NCI-H146 treated with DMSO at 0.1 percent for 48 hours (cell line): ENCODE measurements at regions not wholly inside any gene's neighbourhood (a gene's known extent, or its start where the extent isn't known, plus 50 kb on each side); places are given as distances from the start of the nearest gene placed in this dataset.

Experiments
- DNase-seq: peaks from one replicate; lab custom pipeline; 2025; ENCODE audit not compliant: unreplicated experiment; lab: John Stamatoyannopoulos, UW

GRCh38 chr1:213921311-213921710, 66.5 kb upstream of the PROX1 start:
- DNase-seq = no peak

GRCh38 chr1:213921712-213922111, 66.1 kb upstream of the PROX1 start:
- no peak for DNase-seq

GRCh38 chr1:213925531-213926182, 62.1 kb upstream of the PROX1 start:
- no peak for DNase-seq

- DNase-seq = no peak
Observed at GRCh38 chr1:213927846-213928245, 59.9 kb upstream of the PROX1 start.

- no peak for DNase-seq
Observed at GRCh38 chr1:213929398-213929797, 58.4 kb upstream of the PROX1 start.

GRCh38 chr1:213931836-213932235, 55.9 kb upstream of the PROX1 start:
- DNase-seq = no peak

GRCh38 chr1:213933336-213933735, 54.4 kb upstream of the PROX1 start:
- DNase-seq = no peak

- no peak for DNase-seq
Observed at GRCh38 chr1:213934649-213935048, 53.1 kb upstream of the PROX1 start.

GRCh38 chr1:213936571-213936970, 51.2 kb upstream of the PROX1 start:
- DNase-seq = no peak
